Left renal cortex interstitium (tissue), 4 donors: ENCODE measurements at regions not wholly inside any gene's neighbourhood (a gene's known extent, or its start where the extent isn't known, plus 50 kb on each side); places are given as distances from the start of the nearest gene placed in this dataset.
"Not testable (repeated sequence)": the region's sequence is repeated elsewhere in the genome, so short reads cannot be mapped to it uniquely, and the experiment has no call there.

ENCODE experiments used
- DNase-seq, 4 donors: peaks; one replicate each; pipeline ENCODE4 v3.0.0-alpha.2; 2013; ENCODE audit warnings: low read depth in 4 of 4, low spot score in 2 of 4, missing footprints in 1 of 4

GRCh38 chr13:112144616-112145550, 77.9 kb downstream of the SOX1 start:
- no peak for DNase-seq

DNA sequence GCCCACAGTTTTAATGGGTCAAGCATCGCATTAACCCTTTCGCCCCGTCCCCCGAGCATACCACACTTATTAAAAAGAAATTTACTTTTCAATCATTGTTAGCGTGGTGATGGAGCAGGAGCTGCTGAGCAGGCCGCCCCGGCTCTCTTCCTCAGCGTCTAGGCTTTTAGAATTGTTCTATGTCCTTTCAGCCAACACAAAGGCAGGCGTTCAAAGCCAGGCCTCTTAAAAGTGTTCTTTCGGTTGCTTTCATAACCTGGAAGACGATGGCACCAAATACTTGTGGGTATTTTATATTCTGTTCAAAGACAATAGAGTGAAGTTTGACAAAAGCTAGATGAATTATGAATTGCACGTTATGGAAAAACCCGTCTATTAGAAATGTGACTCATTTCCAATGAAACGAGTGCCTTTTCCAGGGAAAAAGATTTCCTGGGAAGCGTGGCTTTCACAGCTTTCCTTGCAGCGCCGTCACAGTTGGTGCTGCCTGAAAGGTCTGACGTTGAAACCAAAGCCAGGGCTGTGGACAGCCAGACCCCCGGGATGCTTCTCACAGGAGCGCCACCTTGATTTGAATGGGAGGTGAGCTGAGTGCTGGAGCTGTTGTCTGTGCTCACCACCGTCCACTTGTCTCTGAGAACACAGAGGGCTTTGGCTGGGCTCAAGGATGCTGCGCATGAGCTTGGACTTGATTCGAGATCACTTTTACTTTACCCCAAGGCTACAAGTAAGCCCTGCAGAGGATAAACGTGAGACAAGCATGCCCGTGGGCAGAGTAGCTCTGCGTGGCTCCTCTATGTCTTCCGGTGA, 78.8 kb downstream of the SOX1 start:
- no peak for DNase-seq

DNA sequence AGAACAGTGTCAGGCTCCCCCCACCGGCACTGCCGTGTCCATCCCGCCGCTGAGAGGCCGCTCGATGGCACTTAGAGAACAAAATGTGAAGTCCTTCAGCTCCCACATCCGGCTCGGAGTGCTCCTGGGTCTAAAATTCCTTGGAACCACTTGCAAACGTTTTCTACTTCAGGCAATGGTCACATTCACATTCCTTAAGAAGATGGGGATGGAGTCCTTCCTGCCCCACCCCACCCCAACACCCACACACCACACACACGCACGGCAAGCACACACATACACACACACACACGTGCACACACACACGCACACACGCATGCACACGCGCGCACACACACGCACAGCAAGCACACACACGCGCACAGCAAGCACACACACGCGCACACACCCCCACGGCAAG, 83.4 kb downstream of the SOX1 start:
- no peak for DNase-seq

- DNase-seq, result no peak
Measured at GRCh38 chr13:112152846-112153245, 85.9 kb downstream of the SOX1 start.

- DNase-seq, result no peak
Measured at GRCh38 chr13:112153364-112153763, 86.4 kb downstream of the SOX1 start.

DNA sequence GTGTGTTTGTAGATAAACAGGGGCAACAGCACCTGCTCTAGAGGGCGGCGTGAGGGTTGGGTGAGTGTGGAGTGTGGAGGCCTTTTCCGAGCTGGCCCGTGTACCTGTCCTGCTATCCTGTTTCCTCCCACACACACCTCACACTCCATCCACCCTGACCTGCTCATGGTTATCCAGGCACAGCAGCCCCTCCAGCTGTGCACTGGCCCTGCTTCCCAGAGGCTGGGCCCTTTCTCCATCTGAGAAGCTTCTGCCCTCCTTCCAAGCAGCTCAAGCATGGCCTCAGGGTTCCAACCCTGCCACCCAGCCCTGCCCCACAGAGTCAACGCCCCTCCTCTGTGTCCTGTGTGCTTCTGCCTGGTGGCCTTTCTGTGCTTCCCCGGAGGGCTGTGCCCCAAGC, 86.9 kb downstream of the SOX1 start:
- no peak for DNase-seq

- no peak for DNase-seq
Measured at GRCh38 chr13:112154301-112155060, 87.5 kb downstream of the SOX1 start.

- no peak for DNase-seq
Measured at GRCh38 chr13:112158961-112159360, 92.0 kb downstream of the SOX1 start.

DNA sequence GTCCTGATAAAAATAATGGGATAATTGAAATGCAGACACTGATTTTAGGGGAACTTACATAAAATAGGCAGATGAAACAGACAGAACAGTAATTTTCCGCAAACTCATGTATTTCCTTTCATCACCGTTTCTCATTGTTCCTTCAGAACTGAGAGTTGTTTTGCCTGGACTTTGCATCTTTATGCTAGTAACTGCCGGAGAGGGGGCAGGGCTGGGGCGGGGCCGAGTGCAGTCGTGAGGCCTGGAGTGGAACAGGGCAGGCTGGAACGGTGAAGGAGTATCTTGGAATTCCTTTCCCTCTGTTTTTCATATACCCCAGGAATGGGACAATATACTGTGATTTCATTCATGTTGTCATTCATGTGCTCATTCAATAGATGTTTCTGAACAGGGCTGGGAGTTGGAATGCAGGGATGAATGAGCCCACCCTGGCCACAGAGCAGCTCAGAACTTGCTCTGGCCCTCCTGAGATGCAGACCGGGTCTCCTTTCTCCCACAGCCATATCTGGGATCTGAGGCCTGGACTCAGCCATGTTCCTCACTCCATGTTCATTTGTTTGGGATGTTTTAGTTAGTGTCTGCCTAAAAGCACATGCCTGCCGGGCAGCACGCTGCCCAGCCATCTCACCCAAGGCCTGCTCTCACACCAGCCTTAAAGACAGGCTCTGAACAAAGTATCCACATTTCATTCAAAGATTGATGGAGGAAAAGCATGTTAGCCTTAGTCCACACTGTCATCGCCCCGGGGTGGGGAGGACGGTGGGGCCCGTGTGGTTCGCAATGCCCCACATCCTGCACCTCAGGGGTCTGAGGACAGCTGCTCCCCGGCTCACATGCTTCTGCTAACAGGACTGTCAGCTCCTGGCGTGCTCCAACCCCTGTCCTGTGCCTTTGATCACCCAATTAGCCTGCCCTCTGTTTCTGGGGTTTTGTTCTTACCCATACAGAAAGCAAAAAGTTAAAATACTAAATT, 92.9 kb downstream of the SOX1 start:
- DNase-seq, result no peak

DNA sequence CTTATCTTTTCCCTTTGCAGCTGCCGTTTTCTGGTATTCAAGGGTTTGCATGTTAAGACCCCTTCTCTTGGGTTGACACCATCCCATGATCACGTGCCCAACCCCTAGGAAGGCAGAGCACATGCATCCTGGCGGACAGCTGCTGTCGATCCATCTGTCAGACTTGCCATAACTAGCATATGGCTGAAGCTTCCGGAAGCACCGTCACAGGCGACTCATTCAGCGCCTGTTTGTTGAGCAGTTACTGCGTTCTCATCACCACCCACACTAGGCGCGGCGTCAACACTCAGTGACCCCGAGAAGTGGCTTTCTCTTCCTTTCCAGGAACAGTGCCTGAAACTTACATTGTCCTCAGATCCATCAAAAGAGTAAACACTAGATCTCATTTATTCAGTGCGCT, 93.6 kb downstream of the SOX1 start:
- DNase-seq, result no peak

GRCh38 chr13:112161521-112162301, 94.8 kb downstream of the SOX1 start:
- DNase-seq, result no peak

DNA sequence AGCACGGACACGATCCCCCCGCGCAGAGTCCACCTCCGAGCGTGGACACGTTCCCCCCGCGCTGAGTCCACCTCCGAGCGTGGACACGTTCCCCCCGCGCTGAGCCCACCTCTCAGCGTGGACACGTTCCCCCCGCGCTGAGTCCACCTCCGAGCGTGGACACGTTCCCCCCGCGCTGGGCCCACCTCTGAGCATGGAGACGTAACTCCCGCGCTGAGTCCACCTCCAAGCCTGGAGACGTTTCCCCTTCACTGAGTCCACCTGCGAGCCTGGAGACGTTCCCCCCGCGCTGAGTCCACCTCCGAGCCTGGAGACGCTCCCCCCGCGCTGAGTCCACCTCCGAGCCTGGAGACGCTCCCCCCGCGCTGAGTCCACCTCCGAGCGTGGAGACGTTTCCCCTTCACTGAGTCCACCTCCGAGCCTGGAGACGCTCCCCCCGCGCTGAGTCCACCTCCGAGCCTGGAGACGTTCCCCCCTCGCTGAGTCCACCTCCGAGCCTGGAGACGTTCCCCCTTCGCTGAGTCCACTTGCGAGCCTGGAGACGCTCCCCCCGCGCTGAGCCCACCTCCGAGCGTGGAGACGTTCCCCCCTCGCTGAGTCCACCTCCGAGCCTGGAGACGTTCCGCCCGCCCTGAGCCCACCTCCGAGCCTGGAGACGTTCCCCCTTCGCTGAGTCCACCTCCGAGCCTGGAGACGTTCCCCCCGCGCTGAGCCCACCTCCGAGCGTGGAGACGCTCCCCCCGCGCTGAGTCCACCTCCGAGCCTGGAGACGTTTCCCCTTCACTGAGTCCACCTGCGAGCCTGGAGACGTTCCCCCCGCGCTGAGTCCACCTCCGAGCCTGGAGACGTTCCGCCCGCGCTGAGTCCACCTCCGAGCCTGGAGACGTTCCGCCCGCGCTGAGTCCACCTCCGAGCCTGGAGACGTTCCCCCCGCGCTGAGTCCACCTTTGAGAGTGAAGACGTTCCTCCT, 97.0 kb downstream of the SOX1 start:
- not testable (repeated sequence) for DNase-seq

DNA sequence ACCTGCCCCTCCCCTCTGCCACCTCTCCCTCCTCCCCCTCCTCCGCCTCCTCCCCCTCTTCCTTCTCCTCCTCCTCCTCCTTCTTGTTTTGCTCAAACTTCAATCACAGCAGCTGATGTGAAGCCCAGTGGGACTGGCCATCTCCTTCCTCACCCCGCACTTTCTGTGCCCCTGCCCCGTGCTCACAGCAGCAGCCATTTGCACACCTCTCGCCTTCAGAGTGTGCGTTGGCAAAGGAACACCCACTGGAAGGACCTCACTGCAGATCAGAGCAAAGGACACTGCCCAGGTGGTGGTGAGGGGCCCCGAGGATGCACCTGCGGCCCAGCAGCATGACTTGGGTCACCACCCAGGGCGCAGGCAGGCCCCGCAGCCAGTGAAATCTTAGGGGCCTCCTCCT, 98.8 kb downstream of the SOX1 start:
- no peak for DNase-seq

- no peak for DNase-seq
Measured at GRCh38 chr13:112168761-112169160, 101.8 kb downstream of the SOX1 start.

DNA sequence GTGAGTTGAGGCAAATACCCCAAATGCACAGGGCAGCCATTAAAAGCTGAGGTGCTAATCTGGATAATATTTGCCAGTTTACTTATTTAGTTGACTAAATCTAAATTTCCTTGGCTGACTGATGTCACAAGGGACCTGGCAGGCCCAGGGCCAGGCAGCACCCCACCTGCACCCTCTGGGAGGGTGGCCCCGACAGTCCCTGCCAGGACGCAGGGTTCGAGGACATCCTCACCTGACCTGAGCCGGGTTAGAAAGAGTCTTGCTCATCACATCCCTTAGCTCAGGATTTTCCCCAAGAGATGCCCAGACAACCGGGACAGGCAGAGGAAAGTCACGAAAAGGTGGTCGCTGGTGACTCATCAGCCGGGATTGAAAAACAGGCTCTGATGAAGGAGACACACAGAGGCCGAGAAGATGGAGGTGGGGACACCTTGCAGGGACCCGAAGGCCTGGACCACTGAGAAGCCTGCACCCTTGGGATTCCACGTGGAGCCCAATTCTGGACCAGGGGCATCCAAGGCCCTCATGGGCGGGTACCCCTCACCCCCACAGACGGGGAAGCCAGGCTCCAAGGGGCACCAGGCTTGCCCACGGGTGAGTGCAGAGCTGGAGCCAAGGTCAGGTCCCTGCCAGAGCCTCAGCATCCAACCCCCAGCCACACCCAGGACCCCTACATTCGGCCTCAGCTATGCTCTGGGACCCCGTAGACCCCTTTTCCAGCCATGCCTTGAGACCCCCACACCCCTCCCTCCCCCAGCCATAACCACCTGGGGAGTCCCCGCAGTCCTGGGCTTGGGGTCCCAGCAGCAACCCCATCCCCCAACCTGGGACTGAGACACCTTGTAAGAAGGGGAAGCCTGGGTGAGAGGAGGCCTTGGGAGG, 103.2 kb downstream of the SOX1 start:
- DNase-seq, result no peak

DNA sequence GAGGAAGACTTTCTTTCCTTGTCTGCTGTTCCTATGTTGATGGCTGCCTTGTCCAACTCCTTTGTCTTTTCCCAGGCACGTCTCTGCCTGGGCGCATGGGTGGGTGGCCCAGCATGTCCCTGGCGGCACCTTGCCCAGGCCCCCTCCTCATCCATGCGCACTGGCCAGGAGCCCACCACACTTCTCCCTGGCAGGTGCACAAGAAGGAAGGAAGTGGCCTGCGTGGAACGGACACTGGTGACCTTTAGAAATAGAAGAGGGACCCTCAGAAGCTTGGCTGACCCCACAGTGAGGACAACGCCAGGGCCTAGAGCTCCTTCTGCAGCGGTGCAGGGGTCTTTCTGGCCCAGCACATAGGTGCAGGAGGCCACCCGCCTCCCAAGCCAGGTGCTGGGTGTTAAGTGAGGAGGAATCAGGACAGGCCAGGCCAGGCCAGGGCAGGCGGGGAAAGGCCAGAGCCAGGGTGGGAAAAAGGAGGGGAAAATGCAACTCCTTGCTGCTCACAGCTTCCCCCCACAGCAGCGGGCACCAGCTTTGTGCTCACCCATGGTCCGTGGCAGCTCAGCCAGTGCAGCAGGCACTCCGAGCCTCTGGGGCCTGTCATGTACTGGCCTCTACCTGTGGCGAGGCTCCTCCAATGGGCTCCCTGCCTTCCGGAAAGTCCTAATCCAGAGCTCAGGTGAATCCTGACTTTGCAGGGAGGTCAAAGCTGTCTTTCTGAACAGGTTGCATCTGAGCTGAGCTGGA, 104.0 kb downstream of the SOX1 start:
- no peak for DNase-seq
